Endothelial cell of umbilical vein (primary cell): ENCODE measurements at regions not wholly inside any gene's neighbourhood (a gene's known extent, or its start where the extent isn't known, plus 50 kb on each side); places are given as distances from the start of the nearest gene placed in this dataset.

ENCODE experiments used
- BruUV-seq: library from RNA; stranded (reverse); fragments of 400-500 nt; replicated peaks from 2 replicates; lab custom pipeline; 2021; lab: Mats Ljungman, UMichigan
- CTCF ChIA-PET: fragments of 300-600, 350-600 bp; sonication (Branson Sonifier 250); formaldehyde crosslinking; loops from one replicate; lab custom pipeline; 2021; ENCODE audit warnings: antibody characterized with exemption, inconsistent platforms; lab: Charles Lee
- POLR2A ChIA-PET: fragments of 300-600, 350-600 bp; sonication (Branson Sonifier 250); formaldehyde crosslinking; loops from one replicate; lab custom pipeline; 2021; ENCODE audit warnings: antibody characterized with exemption, inconsistent platforms; lab: Charles Lee
- DNase-seq: peaks from one replicate; pipeline ENCODE4 v3.0.0-alpha.2; 2011; ENCODE audit warnings: low read depth, low spot score
- FAIRE-seq: peaks from 2 replicates; lab custom pipeline; 2011; peaks lifted over from hg19 to GRCh38; lab: Jason Lieb, UNC
- H2AFZ ChIP-seq: 2 replicates; pipeline ENCODE4 v1.6.0; 2012; ENCODE audit warnings: low read depth, low read length, control low read depth, inconsistent platforms
- H3K27ac ChIP-seq: 2 replicates; pipeline ENCODE4 v1.5.1; 2011; ENCODE audit warnings: low read depth, mild to moderate bottlenecking, control low read depth, low read length, moderate library complexity; ENCODE audit not compliant: insufficient read depth
- H3K27me3 ChIP-seq, 2 experiments: 2 replicates each; pipeline versions ENCODE4 v1.6.0 to v1.6.1; 2011; ENCODE audit warnings: low read length in 2 of 2, mixed read lengths in 1 of 2; ENCODE audit not compliant: control insufficient read depth in 2 of 2, insufficient read depth in 2 of 2
- H3K36me3 ChIP-seq, 2 experiments: 2 replicates in 1 of 2; 3 replicates in 1 of 2; pipeline ENCODE4 v1.5.1; 2011; ENCODE audit warnings: low read length in 2 of 2, mild to moderate bottlenecking in 1 of 2, moderate library complexity in 1 of 2; ENCODE audit not compliant: control insufficient read depth in 2 of 2, insufficient read depth in 2 of 2; ENCODE audit errors: extremely low read depth in 1 of 2
- H3K4me1 ChIP-seq: 3 replicates; pipeline ENCODE4 v1.5.1; 2011; ENCODE audit warnings: mild to moderate bottlenecking, low read length; ENCODE audit not compliant: control insufficient read depth, insufficient read depth; ENCODE audit errors: extremely low read depth
- H3K4me2 ChIP-seq: 2 replicates; pipeline ENCODE4 v1.6.1; 2011; ENCODE audit warnings: low read length, control low read depth, mixed read lengths; ENCODE audit not compliant: insufficient read depth
- H3K4me3 ChIP-seq, 3 experiments: fragments of 200-600 bp in 1 of 3; sonication (generic), shearing (Covaris generic) in 1 of 3; replicated peaks in 1 of 3; 2 replicates each; pipeline ENCODE4 v1.5.1; 2011 to 2016; ENCODE audit warnings: control low read depth in 3 of 3, low read length in 3 of 3, mild to moderate bottlenecking in 2 of 3, inconsistent platforms in 1 of 3, low read depth in 1 of 3, moderate library complexity in 1 of 3; ENCODE audit not compliant: insufficient read depth in 1 of 3
- H3K79me2 ChIP-seq: 2 replicates; pipeline ENCODE4 v1.6.0; 2012; ENCODE audit warnings: low read length, inconsistent platforms; ENCODE audit not compliant: control insufficient read depth, insufficient read depth
- H3K9ac ChIP-seq: replicated peaks from 2 replicates; pipeline ENCODE3; 2011; ENCODE audit warnings: low read length, control low read depth; ENCODE audit not compliant: insufficient read depth; ENCODE audit errors: extremely low read depth
- H3K9me1 ChIP-seq: replicated peaks from 3 replicates; pipeline ENCODE4 v1.6.0; 2011; ENCODE audit warnings: mild to moderate bottlenecking, low read length; ENCODE audit not compliant: control insufficient read depth, insufficient read depth; ENCODE audit errors: extremely low read depth
- H3K9me3 ChIP-seq: replicated peaks from 2 replicates; pipeline ENCODE4 v1.5.1; 2012; ENCODE audit warnings: low read length, inconsistent platforms; ENCODE audit not compliant: control insufficient read depth, insufficient read depth
- H4K20me1 ChIP-seq: replicated peaks from 2 replicates; pipeline ENCODE3; 2011; ENCODE audit warnings: mild to moderate bottlenecking, low read length; ENCODE audit not compliant: control insufficient read depth, insufficient read depth; ENCODE audit errors: extremely low read depth
- CTCF ChIP-seq, 2 donors: IDR thresholded peaks; 1 replicate in 1 of 2; 2 replicates in 1 of 2; pipeline ENCODE4 v1.5.1; 2011; ENCODE audit warnings: low read length in 2 of 2, mild to moderate bottlenecking in 2 of 2, moderate library complexity in 2 of 2, control low read depth in 1 of 2, inconsistent platforms in 1 of 2, low read depth in 1 of 2; ENCODE audit not compliant: insufficient read depth in 1 of 2; ENCODE audit errors: extremely low read depth in 1 of 2
- EZH2 ChIP-seq: IDR thresholded peaks from 2 replicates; pipeline ENCODE4 v1.6.1; 2012; ENCODE audit warnings: borderline replicate concordance, low read depth, mild to moderate bottlenecking, moderate library complexity, low read length, inconsistent platforms; ENCODE audit not compliant: severe bottlenecking
- FOS ChIP-seq: IDR thresholded peaks from 2 replicates; pipeline ENCODE4 v1.6.1; 2011; ENCODE audit warnings: mild to moderate bottlenecking, low read length, moderate library complexity, borderline replicate concordance; ENCODE audit not compliant: insufficient read depth
- GATA2 ChIP-seq: IDR thresholded peaks from 2 replicates; pipeline ENCODE4 v1.7.0; 2011; ENCODE audit warnings: low read depth, mild to moderate bottlenecking, moderate library complexity, mixed read lengths, low read length; ENCODE audit not compliant: insufficient read length, insufficient read depth
- JUN ChIP-seq: IDR thresholded peaks from 2 replicates; pipeline ENCODE4 v1.6.1; 2011; ENCODE audit warnings: borderline replicate concordance, low read depth; ENCODE audit not compliant: insufficient read length, insufficient read depth
- MYC ChIP-seq: IDR thresholded peaks from one replicate; pipeline ENCODE4 v1.6.1; 2011; ENCODE audit warnings: mild to moderate bottlenecking, low read depth, low read length
- POLR2A ChIP-seq: IDR thresholded peaks from 2 replicates; pipeline ENCODE4 v1.6.1; 2012; ENCODE audit warnings: low read depth, mild to moderate bottlenecking, control low read depth, low read length
- POLR2AphosphoS5 ChIP-seq: IDR thresholded peaks from 2 replicates; pipeline ENCODE4 v1.6.1; 2012; ENCODE audit warnings: low read depth, mild to moderate bottlenecking, control low read depth, low read length, moderate library complexity; ENCODE audit not compliant: insufficient read depth
- dilution Hi-C: fragments of 300-500 bp; cut with MboI; formaldehyde crosslinking; loops from one replicate; pipeline ENCODE4 v1.15.0; 2019; ENCODE audit warnings: low sequenced_read_pairs; ENCODE audit not compliant: extremely low pct_ligation_motif_present
- intact Hi-C: fragments of 100-400 bp; cut with micrococcal nuclease; formaldehyde crosslinking; loops from one replicate; pipeline ENCODE4 v1.10.0; 2022
- TF ChIP-seq, protein P1 (sequence below): IDR thresholded peaks from 2 replicates; pipeline ENCODE4 v1.6.1; 2011; ENCODE audit not compliant: insufficient read depth, insufficient read length

GRCh38 chr2:64211276-64211921, 67.2 kb upstream of the PELI1 start:
- no peak for TF ChIP-seq JUN
- TF ChIP-seq EZH2, result no peak
- no peak for TF ChIP-seq GATA2
- no peak for TF ChIP-seq CTCF (IDR thresholded peaks at IDR 0.05; ENCODE audit: extremely low read depth in 1 of 2, insufficient read depth in 1 of 2, low read depth in 1 of 2, low read length in 2 of 2)
- TF ChIP-seq, protein P1, sequence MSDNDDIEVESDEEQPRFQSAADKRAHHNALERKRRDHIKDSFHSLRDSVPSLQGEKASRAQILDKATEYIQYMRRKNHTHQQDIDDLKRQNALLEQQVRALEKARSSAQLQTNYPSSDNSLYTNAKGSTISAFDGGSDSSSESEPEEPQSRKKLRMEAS, result no peak
- TF ChIP-seq POLR2AphosphoS5, result no peak
- no peak for TF ChIP-seq POLR2A
- no peak for TF ChIP-seq FOS
- no peak for TF ChIP-seq MYC
- Histone ChIP-seq H3K4me3 (no peak overlapping the region), H4K20me1 (no peaks in the 10 kb centered on the region), H2AFZ (no peak overlapping the region), H3K9ac (no peak overlapping the region), H3K27me3 (no peaks in the 10 kb centered on the region), H3K79me2 (no peaks in the 10 kb centered on the region), H3K9me1 (no peaks in the 10 kb centered on the region), H3K36me3 (no peaks in the 10 kb centered on the region), H3K4me1 (no peaks in the 10 kb centered on the region), H3K27ac (no peak overlapping the region), H3K4me2 (no peak overlapping the region), H3K9me3 (no peaks in the 10 kb centered on the region)
- no peak for DNase-seq
- ChIA-PET CTCF (no interaction called here), POLR2A (no interaction called here)
- intact Hi-C loops (no loop called here), dilution Hi-C loops (no loop called here)
- FAIRE-seq, result no peak
- no TSS peak for BruUV-seq
